Ishikawa (cell line): ENCODE measurements at regions not wholly inside any gene's neighbourhood (a gene's known extent, or its start where the extent isn't known, plus 50 kb on each side); places are given as distances from the start of the nearest gene placed in this dataset.

ENCODE experiments used
- CEBPB ChIP-seq: IDR thresholded peaks from 2 replicates; pipeline ENCODE4 v1.6.1; 2012
- CREB1 ChIP-seq: IDR thresholded peaks from 2 replicates; pipeline ENCODE4 v1.6.1; 2012; ENCODE audit warnings: low read depth
- EGR1 ChIP-seq: IDR thresholded peaks from 2 replicates; pipeline ENCODE4 v1.6.1; 2012
- EP300 ChIP-seq: IDR thresholded peaks from 2 replicates; pipeline ENCODE4 v1.6.1; 2012; ENCODE audit warnings: borderline replicate concordance
- FOXM1 ChIP-seq: IDR thresholded peaks from 2 replicates; pipeline ENCODE4 v1.6.1; 2012; ENCODE audit warnings: low read depth, borderline replicate concordance
- NFIC ChIP-seq: IDR thresholded peaks from 2 replicates; pipeline ENCODE4 v1.6.1; 2012
- RAD21 ChIP-seq: IDR thresholded peaks from 2 replicates; pipeline ENCODE4 v1.6.1; 2012; ENCODE audit warnings: low read depth
- TAF1 ChIP-seq: IDR thresholded peaks from 2 replicates; pipeline ENCODE4 v1.6.1; 2012; ENCODE audit warnings: low read depth, mild to moderate bottlenecking
- TCF12 ChIP-seq: IDR thresholded peaks from 2 replicates; pipeline ENCODE4 v1.6.1; 2012; ENCODE audit warnings: low read depth
- TEAD4 ChIP-seq: IDR thresholded peaks from 2 replicates; pipeline ENCODE4 v1.6.1; 2012
- YY1 ChIP-seq: IDR thresholded peaks from 2 replicates; pipeline ENCODE4 v1.6.1; 2012; ENCODE audit warnings: low read depth
- ZBTB7A ChIP-seq: IDR thresholded peaks from 2 replicates; pipeline ENCODE4 v1.6.1; 2012; ENCODE audit warnings: low read depth
- TF ChIP-seq, protein P1 (sequence below): IDR thresholded peaks from 2 replicates; pipeline ENCODE4 v1.6.1; 2012
- TF ChIP-seq, protein P2 (sequence below): IDR thresholded peaks from 2 replicates; pipeline ENCODE4 v1.6.1; 2012
- TF ChIP-seq, protein P3 (sequence below): IDR thresholded peaks from 2 replicates; pipeline ENCODE4 v1.6.1; 2012; ENCODE audit warnings: low read depth, mild to moderate bottlenecking

DNA sequence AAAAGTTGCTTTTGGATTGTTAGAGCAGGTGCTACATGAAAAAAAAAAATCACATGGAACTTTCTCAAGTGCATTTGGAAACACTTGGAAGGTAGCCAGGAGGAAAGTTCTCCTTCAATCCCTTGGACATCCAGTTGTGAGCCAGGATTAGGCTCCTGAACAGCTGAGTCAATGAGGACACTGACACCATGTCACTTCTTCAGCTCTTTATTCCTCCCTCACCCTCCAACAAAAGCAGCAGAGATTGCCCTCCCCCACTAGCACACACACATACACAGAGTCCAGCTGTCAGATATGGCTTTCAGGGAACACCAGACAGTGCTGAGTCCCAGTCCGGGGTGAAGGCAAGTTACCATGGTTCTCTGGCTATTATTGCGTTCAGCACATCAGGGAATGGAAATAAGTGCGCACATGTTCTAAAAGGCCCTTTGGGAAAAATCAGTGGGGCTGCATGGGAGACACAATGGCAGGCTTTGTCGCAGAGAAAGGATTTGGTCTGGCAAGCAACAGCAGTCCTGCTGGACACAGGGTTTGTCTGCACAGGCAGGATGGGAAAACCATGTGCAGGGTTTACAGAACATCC, 124.7 kb upstream of the MARCKS start:
- no peak for TF ChIP-seq EGR1
- no peak for TF ChIP-seq CREB1
- TF ChIP-seq FOXM1: no peak
- TF ChIP-seq EP300: no peak
- no peak for TF ChIP-seq TEAD4
- no peak for TF ChIP-seq YY1
- no peak for TF ChIP-seq RAD21

DNA sequence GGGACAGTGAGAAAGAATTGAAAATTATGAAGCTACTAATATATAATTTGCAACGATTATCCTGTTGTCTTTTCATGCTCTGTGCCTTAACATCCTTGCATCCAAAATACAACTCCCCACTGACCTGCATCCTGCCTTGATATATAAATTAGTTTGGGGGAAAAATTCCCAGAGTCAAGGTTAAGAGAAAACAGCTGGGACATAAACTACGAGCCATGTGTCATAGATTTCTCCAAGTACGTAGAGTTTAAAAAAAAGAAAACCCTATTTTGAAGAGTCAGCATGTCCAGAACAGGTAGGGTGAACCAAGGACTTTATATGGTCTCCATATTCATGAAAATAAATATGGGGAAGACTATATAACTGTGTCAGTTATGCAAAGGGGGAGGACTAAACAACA, 123.8 kb upstream of the MARCKS start:
- TF ChIP-seq, protein P1, sequence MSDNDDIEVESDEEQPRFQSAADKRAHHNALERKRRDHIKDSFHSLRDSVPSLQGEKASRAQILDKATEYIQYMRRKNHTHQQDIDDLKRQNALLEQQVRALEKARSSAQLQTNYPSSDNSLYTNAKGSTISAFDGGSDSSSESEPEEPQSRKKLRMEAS: no peak
- TF ChIP-seq YY1: no peak
- no peak for TF ChIP-seq RAD21
- no peak for TF ChIP-seq TEAD4
- TF ChIP-seq CREB1: no peak
- no peak for TF ChIP-seq FOXM1
- no peak for TF ChIP-seq ZBTB7A
- no peak for TF ChIP-seq TCF12
- TF ChIP-seq TAF1: no peak
- TF ChIP-seq EGR1: no peak
- no peak for TF ChIP-seq EP300
- TF ChIP-seq, protein P2, sequence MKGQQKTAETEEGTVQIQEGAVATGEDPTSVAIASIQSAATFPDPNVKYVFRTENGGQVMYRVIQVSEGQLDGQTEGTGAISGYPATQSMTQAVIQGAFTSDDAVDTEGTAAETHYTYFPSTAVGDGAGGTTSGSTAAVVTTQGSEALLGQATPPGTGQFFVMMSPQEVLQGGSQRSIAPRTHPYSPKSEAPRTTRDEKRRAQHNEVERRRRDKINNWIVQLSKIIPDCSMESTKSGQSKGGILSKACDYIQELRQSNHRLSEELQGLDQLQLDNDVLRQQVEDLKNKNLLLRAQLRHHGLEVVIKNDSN: no peak
- TF ChIP-seq NFIC: no peak
- TF ChIP-seq, protein P3, sequence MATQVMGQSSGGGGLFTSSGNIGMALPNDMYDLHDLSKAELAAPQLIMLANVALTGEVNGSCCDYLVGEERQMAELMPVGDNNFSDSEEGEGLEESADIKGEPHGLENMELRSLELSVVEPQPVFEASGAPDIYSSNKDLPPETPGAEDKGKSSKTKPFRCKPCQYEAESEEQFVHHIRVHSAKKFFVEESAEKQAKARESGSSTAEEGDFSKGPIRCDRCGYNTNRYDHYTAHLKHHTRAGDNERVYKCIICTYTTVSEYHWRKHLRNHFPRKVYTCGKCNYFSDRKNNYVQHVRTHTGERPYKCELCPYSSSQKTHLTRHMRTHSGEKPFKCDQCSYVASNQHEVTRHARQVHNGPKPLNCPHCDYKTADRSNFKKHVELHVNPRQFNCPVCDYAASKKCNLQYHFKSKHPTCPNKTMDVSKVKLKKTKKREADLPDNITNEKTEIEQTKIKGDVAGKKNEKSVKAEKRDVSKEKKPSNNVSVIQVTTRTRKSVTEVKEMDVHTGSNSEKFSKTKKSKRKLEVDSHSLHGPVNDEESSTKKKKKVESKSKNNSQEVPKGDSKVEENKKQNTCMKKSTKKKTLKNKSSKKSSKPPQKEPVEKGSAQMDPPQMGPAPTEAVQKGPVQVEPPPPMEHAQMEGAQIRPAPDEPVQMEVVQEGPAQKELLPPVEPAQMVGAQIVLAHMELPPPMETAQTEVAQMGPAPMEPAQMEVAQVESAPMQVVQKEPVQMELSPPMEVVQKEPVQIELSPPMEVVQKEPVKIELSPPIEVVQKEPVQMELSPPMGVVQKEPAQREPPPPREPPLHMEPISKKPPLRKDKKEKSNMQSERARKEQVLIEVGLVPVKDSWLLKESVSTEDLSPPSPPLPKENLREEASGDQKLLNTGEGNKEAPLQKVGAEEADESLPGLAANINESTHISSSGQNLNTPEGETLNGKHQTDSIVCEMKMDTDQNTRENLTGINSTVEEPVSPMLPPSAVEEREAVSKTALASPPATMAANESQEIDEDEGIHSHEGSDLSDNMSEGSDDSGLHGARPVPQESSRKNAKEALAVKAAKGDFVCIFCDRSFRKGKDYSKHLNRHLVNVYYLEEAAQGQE: no peak

DNA sequence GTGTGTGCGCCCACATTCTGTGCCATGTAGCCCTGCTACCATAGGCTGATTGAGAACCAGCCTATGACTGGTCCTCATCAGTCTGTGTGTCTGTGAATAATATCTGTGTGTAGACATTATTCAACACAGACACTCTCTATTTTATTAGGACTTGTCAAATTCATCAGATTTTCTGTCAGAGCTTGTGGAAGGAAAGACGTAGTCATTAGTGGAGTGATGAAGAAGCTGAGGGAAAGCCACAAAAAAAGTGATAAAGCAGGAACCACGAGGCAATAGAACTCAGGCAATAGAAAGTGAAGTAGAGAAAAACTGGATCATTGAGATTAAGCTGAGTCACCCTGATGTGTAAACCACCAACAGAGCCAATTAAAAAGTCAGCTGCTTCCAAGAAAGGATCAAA, 122.2 kb upstream of the MARCKS start:
- no peak for TF ChIP-seq CREB1
- no peak for TF ChIP-seq CEBPB
- no peak for TF ChIP-seq TCF12
- TF ChIP-seq FOXM1: no peak
- no peak for TF ChIP-seq EGR1
- TF ChIP-seq, protein P3: no peak
- TF ChIP-seq EP300: no peak
- TF ChIP-seq TEAD4: no peak
- TF ChIP-seq YY1: no peak
- TF ChIP-seq, protein P1: no peak
- TF ChIP-seq RAD21: no peak
- no peak for TF ChIP-seq ZBTB7A
- TF ChIP-seq TAF1: no peak
- TF ChIP-seq NFIC: no peak
- TF ChIP-seq, protein P2: no peak

DNA sequence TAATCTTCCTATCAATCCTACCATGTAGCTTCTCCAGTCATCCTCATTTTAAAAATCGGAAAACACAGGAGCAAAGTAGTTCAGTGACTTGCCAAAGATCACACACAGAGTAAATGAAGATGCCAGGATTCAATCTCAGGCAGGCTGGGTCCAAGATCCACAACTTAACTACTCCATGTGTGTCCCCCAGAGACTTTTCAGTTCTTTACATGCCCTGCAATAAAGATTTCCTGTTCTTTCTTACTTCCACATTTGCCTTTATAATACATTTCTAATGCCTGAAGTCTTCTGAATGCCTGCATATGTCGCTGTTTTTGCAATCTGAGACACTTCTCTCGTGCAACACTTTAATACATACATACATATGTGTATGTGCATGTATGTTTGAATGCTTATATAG, 121.7 kb upstream of the MARCKS start:
- TF ChIP-seq CEBPB: no peak
- TF ChIP-seq, protein P3: no peak
- no peak for TF ChIP-seq EP300
- no peak for TF ChIP-seq FOXM1
- TF ChIP-seq NFIC: no peak
- no peak for TF ChIP-seq CREB1

DNA sequence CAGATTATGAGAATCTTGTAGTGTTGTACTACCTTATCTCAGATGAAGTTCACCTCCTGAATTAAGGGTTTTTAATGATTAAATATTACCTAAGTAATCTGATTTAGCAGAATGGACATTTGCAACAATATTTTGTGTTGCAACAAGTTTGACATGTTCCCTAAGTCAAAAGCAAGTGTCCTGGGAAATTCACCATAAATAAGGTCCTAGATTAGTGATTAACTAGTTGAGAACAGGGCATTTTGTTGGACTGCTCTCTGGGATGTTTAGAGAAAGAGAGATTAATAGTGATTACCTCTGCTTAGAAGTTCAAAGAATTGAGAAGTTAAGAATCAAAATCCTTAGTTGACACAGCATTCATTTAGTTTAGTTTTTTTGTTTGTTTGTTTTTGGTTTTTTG, 120.2 kb upstream of the MARCKS start:
- TF ChIP-seq YY1: no peak
- no peak for TF ChIP-seq CREB1
- no peak for TF ChIP-seq NFIC
- no peak for TF ChIP-seq TAF1
- TF ChIP-seq, protein P2: no peak
- TF ChIP-seq FOXM1: no peak
- TF ChIP-seq TCF12: no peak
- TF ChIP-seq EGR1: no peak
- TF ChIP-seq RAD21: no peak
- TF ChIP-seq TEAD4: no peak
- no peak for TF ChIP-seq CEBPB
- TF ChIP-seq ZBTB7A: no peak
